Small intestine (tissue), 7 donors: ENCODE measurements at regions not wholly inside any gene's neighbourhood (a gene's known extent, or its start where the extent isn't known, plus 50 kb on each side); places are given as distances from the start of the nearest gene placed in this dataset.
"Not testable (repeated sequence)": the region's sequence is repeated elsewhere in the genome, so short reads cannot be mapped to it uniquely, and the experiment has no call there.

Experiments
- DNase-seq, 2 donors: peaks; one replicate each; pipeline versions ENCODE4 v3.0.0 to v3.0.0-alpha.2; 2013
- FAIRE-seq: peaks from 2 replicates; lab custom pipeline; 2012; peaks lifted over from hg19 to GRCh38; lab: Jason Lieb, UNC
- H3K27ac ChIP-seq, 3 donors: one replicate each; pipeline ENCODE4 v1.5.1; 2013; ENCODE audit warnings: low read length in 2 of 3, mild to moderate bottlenecking in 2 of 3, control low read depth in 1 of 3, inconsistent platforms in 1 of 3, low read depth in 1 of 3, moderate library complexity in 1 of 3
- H3K27me3 ChIP-seq, 3 donors: one replicate each; pipeline ENCODE4 v1.6.1; 2013; ENCODE audit warnings: low read length in 3 of 3, inconsistent platforms in 1 of 3; ENCODE audit not compliant: control insufficient read depth in 3 of 3, insufficient read depth in 3 of 3
- H3K36me3 ChIP-seq, 3 donors: one replicate each; pipeline ENCODE4 v1.6.1; 2013; ENCODE audit warnings: low read length in 3 of 3, inconsistent platforms in 1 of 3, low read depth in 1 of 3, mild to moderate bottlenecking in 1 of 3, moderate library complexity in 1 of 3; ENCODE audit not compliant: control insufficient read depth in 3 of 3, insufficient read depth in 2 of 3
- H3K4me1 ChIP-seq, 3 donors: one replicate each; pipeline ENCODE4 v1.6.1; 2013; ENCODE audit warnings: low read length in 2 of 3, inconsistent platforms in 1 of 3, low read depth in 1 of 3, mild to moderate bottlenecking in 1 of 3, moderate library complexity in 1 of 3; ENCODE audit not compliant: control insufficient read depth in 3 of 3, insufficient read depth in 2 of 3
- H3K4me3 ChIP-seq, 3 donors: one replicate each; pipeline ENCODE4 v1.5.1; 2013; ENCODE audit warnings: low read length in 3 of 3, control low read depth in 1 of 3, inconsistent platforms in 1 of 3, low read depth in 1 of 3, mild to moderate bottlenecking in 1 of 3, moderate library complexity in 1 of 3
- H3K9me3 ChIP-seq, 2 donors: one replicate each; pipeline ENCODE4 v1.6.1; 2013; ENCODE audit warnings: low read depth in 1 of 2, low read length in 1 of 2; ENCODE audit not compliant: control insufficient read depth in 2 of 2, insufficient read depth in 1 of 2
- WGBS, 3 donors: extraction: QIAGEN DNeasy Blood & Tissue Kit; methylation state at CpG; one replicate each; pipeline ENCODE4 v1.1.7; 2013; 5-methylcytosine and 5-hydroxymethylcytosine counted together
- donor health status: healthy with polysubstance abuse.
- donor health status: control.
- donor health status: control.
- donor health status: Bipolar disorder and iron deficiency.
- donor health status: healthy.

DNA sequence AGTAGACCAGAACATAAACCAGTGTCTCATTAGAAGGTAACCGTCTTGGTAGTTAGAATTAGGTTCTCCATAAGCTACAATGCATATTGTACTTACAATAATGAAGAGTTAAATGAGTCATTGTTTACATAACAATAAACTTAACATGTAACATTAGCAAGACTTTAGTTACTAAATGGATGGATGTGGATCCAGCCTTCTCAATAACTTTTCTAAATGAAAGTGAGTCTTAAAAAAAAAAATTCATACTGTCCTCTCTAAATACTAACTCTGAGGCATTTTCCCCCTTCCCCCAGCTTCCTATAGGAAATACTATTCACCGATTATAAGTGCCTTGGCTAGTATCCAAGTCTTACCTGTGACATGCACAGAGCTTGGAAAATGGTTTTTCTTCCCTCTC, 155.3 kb downstream of the CYB561 start:
- H3K27ac ChIP-seq = no peak overlapping the region
- H3K36me3 ChIP-seq = no peaks in the 10 kb centered on the region
- DNase-seq (no peak), FAIRE-seq (no peak)
- WGBS, 3 donors = 41 to 63% (median 57%) methylated on average over 2 of the region's 2 CpGs
- H3K4me1 ChIP-seq = peaks cover 0 to 4% (median 0%) of the 10 kb centered on the region in 3 donors
- H3K27me3 ChIP-seq = no peaks in the 10 kb centered on the region
- peaks cover 0 to 6% of the 10 kb centered on the region in 2 donors for H3K9me3 ChIP-seq
- H3K4me3 ChIP-seq = no peak overlapping the region

DNA sequence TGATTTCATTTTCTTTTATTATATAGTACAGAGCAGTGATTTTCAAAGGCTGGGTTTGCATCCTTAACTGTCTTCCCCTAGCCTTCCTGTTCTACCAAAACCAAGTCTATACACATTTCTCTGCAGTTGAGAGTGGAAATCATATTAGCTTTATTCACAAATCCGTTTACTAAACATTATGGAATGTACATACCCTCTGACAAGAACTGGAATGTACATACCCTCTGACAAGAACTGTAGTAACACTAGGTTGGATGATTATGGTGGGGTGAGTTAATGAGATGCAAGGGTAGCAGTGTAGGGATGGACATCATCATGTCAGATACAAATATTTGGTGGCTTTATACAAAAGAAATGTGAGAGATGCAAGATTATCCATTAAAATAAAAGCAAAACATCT, 154.8 kb downstream of the CYB561 start:
- H3K9me3 ChIP-seq = peaks cover 0 to 5% of the 10 kb centered on the region in 2 donors
- DNase-seq (no peak), FAIRE-seq (no peak)
- H3K27me3 ChIP-seq = no peaks in the 10 kb centered on the region
- H3K36me3 ChIP-seq = no peaks in the 10 kb centered on the region
- 73 to 86% (median 73%) methylated on average over 1 of the region's 1 CpG for WGBS, 3 donors
- H3K4me3 ChIP-seq = no peak overlapping the region
- H3K4me1 ChIP-seq = peaks cover 0 to 4% (median 0%) of the 10 kb centered on the region in 3 donors
- H3K27ac ChIP-seq = no peak overlapping the region

DNA sequence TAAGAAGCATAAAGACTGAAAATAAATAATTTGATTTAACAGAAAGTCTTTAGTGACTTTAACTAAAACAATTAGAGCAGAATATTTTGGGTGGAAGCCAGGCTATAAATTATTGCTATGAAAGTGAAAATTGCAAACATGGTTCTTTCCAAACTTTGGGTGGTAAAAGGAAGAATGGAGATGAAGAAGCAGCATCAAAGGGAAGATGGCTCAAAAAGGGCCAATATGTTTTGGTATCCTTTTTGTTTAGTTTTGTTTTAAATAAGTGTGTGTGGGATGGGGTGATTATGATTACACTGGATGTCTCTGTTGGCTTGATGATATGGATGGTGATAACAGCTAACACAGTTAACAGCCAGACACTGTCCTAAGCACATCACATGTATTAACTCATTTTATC, 153.7 kb downstream of the CYB561 start:
- FAIRE-seq (no peak), DNase-seq (no peak)
- no peaks in the 10 kb centered on the region for H3K27me3 ChIP-seq
- H3K4me3 ChIP-seq = no peak overlapping the region
- H3K4me1 ChIP-seq = peaks cover 0 to 4% (median 0%) of the 10 kb centered on the region in 3 donors
- no peak overlapping the region for H3K27ac ChIP-seq
- H3K36me3 ChIP-seq = no peaks in the 10 kb centered on the region
- H3K9me3 ChIP-seq = no peaks in the 10 kb centered on the region

DNA sequence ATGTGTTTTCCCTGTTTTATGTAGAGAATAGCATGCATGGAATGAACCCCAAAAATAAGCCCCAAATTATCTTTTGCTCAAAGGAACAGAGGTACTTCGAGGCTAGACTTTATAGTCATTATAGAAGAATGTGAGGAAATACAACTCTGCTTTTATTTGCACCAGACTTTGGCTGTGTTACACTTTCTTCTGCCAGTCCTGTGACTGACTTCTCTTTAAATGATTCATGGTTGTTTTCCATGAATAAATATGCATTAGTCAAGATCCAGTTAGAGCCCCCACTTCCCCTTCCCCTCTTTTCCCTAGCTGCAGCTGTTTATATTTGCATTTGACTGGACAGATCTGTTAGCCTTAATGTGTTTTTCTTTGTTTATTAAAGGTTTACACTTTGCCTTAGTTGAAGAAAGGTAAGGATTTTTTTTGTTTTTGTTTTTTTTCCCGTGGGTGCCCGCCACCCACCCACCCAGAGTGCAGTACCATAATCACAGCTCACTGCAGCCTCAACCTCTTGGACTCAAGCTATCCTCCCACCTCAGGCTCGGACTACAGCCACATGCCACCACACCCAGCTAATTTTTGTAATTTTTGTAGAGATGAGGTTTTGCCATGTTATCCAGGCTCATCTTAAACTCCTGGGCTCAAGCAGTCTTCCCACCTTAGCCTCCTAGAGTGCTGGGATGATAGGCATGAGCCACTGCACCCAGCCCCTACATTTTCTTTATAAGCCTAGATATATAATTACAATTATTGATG, 152.6 kb downstream of the CYB561 start:
- Histone ChIP-seq H3K4me1 (peaks cover 0 to 4% (median 0%) of the 10 kb centered on the region in 3 donors), H3K27ac (peak overlapping the region in 1 of 3 donors; percentile 27), H3K36me3 (no peaks in the 10 kb centered on the region), H3K9me3 (no peaks in the 10 kb centered on the region), H3K4me3 (no peak overlapping the region), H3K27me3 (no peaks in the 10 kb centered on the region)
- FAIRE-seq = no peak
- WGBS, 3 donors = 58 to 68% (median 67%) methylated on average over 4 of the region's 4 CpGs
- no peak for DNase-seq

DNA sequence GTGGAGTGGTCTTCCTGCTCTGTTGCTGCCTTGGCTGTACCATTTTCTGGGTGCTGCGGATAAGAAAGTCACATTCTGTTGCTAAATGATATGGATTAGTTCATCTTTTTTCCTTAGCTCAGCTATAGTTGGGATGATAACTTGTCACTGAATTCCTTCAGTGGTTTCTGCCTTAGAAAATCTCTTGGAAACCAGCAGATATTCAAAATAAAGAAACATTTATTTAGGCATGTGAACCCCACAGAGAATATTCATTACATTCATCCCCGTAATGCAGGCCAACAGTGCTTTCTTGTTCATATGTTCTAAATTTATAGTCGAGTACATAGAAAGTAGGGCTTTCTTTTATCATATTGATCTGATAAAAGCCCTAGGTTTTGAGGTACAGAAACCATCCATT, 151.3 kb downstream of the CYB561 start:
- Histone ChIP-seq H3K27me3 (no peaks in the 10 kb centered on the region), H3K27ac (no peak overlapping the region), H3K4me1 (peaks cover 0 to 4% (median 0%) of the 10 kb centered on the region in 3 donors), H3K9me3 (no peaks in the 10 kb centered on the region), H3K36me3 (no peaks in the 10 kb centered on the region), H3K4me3 (no peak overlapping the region)
- FAIRE-seq = no peak
- 72 to 78% (median 76%) methylated on average over 3 of the region's 3 CpGs for WGBS, 3 donors
- no peak for DNase-seq

DNA sequence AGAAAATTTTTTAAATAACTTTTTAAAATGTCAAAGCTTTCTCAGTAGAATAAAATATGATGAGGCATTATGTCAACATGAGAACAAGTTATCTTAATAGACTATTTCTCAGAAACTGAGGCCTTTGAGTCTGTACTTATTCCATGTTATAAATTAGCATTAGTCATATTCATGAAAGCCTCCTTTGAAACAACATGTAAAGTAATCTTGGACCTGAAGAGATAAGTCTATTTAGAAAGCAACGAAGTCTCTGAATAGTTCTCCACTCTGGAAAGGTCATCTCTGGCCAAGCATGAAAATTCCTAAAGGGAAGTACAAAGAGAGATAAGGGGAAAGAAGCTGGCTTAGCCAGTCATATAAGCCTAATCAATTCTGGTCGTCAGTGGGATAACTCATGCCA, 150.8 kb downstream of the CYB561 start:
- no peaks in the 10 kb centered on the region for H3K36me3 ChIP-seq
- no peak overlapping the region for H3K4me3 ChIP-seq
- no peaks in the 10 kb centered on the region for H3K27me3 ChIP-seq
- no peak for FAIRE-seq
- no peak overlapping the region for H3K27ac ChIP-seq
- peak in 1 of 2 donors; percentile 16 for DNase-seq
- no peaks in the 10 kb centered on the region for H3K9me3 ChIP-seq
- 4 to 50% (median 22%) methylated on average over 2 of the region's 2 CpGs for whole genome bisulfite sequencing, 3 donors
- peaks cover 0 to 4% (median 0%) of the 10 kb centered on the region in 3 donors for H3K4me1 ChIP-seq

DNA sequence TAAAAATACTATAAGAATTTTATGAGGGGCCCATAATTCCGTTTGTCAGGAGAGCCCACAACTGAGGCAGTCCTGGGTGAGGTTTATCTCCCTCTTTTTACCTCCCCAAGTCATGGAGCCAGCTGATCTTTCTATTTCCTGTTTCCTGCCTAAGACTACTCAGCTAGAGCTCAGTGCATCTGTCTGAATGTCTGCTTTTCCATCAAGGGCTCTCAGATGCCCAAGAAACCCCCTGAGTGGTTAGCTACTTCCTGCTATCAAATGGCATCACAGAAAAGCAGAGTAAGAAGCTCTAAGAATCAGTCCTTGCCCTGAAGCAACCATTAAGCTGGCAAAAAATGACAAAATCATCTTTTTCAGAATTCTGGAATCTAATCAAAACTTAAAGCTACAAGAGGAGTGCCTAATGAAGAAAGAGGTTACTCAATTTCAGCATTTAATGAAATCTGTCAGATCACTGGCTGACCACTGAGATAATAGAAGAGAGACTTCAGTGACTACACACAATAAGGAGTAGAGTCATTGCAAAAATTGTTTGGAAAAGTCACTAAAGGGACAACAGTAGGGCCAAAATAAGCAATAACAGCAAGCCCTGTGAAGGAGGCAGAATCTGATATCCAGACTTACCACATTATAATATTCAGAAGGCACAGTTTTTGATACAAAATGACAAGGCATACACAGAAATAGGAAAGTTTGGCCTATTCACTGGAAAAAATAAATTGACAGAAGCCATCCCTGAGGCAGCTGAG, 150.1 kb downstream of the CYB561 start:
- 46 to 68% (median 54%) methylated on average over 1 of the region's 1 CpG for WGBS, 3 donors
- FAIRE-seq (no peak), DNase-seq (no peak)

DNA sequence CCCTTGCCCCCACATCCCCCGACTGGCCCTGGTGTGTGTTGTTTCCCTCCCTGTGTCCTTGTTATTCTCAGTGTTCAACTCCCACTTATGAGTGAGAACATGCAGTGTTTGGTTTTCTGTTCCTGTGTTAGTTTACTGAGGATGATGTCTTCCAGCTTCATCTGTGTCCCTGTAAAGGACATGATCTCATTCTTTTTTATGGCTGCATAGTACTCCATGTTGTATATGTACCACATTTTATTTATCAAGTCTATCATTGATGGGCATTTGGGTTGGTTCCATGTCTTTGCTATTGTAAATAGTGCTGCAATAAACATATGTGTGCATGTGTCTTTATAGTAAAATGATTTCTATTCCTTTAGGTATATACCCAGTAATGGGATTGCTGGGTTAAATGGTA, 147.2 kb downstream of the CYB561 start:
- DNase-seq, H3K27me3 ChIP-seq, FAIRE-seq, H3K27ac ChIP-seq, H3K4me3 ChIP-seq, H3K36me3 ChIP-seq, H3K4me1 ChIP-seq, H3K9me3 ChIP-seq: not testable (repeated sequence)
- whole genome bisulfite sequencing, 3 donors = 95 to 100% (median 100%) methylated on average over 1 of the region's 1 CpG

More for the DNA sequence above, 150.1 kb downstream of the CYB561 start:
- no peak overlapping the region for H3K4me3 ChIP-seq
- H3K36me3 ChIP-seq = no peaks in the 10 kb centered on the region
- no peaks in the 10 kb centered on the region for H3K27me3 ChIP-seq
- no peak overlapping the region for H3K27ac ChIP-seq
- no peaks in the 10 kb centered on the region for H3K9me3 ChIP-seq
- H3K4me1 ChIP-seq = peaks cover 0 to 4% (median 0%) of the 10 kb centered on the region in 3 donors
